ENCODE measurements at regions not wholly inside any gene's neighbourhood (a gene's known extent, or its start where the extent isn't known, plus 50 kb on each side); places are given as distances from the start of the nearest gene placed in this dataset.

GRCh38 chr20:57040924-57041323 lies 225.5 kb downstream of the BMP7 start:
- Histone ChIP-seq H3K4me1 (ENCODE audit: control insufficient read depth, insufficient read depth, low read length, poor library complexity, severe bottlenecking) (no peaks in the 10 kb centered on the region), H3K36me3 (ENCODE audit: control insufficient read depth, insufficient read depth, low read length) (no peaks in the 10 kb centered on the region), H3K27ac (ENCODE audit: insufficient read depth, low read length, poor library complexity, severe bottlenecking) (no peak overlapping the region), H3K9me3 (ENCODE audit: control insufficient read depth in 2 of 2, low read length in 2 of 2) (no peaks in the 10 kb centered on the region), H3K4me3 (ENCODE audit: low read depth, low read length) (no peak overlapping the region), H3K27me3 (ENCODE audit: control insufficient read depth, insufficient read depth, low read length) (no peaks in the 10 kb centered on the region)
- H3K4me1 Mint-ChIP-seq, result no peaks in the 10 kb centered on the region
- H3K9me3 Mint-ChIP-seq, result peaks cover 0 to 2% (median 0%) of the 10 kb centered on the region in 7 donors
- H3K36me3 Mint-ChIP-seq, result no peaks in the 10 kb centered on the region
- no peak overlapping the region for H3K27ac Mint-ChIP-seq
- no peak overlapping the region for H3K4me3 Mint-ChIP-seq
- ATAC-seq (ENCODE audit: low read depth in 2 of 2) (no peak), DNase-seq (no peak)
- peaks cover 20% of the 10 kb centered on the region for H3K27me3 Mint-ChIP-seq

- H3K4me1 ChIP-seq (ENCODE audit: control insufficient read depth, insufficient read depth, low read length, poor library complexity, severe bottlenecking), result no peaks in the 10 kb centered on the region
- H3K36me3 Mint-ChIP-seq, result no peaks in the 10 kb centered on the region
- H3K27ac ChIP-seq (ENCODE audit: insufficient read depth, low read length, poor library complexity, severe bottlenecking), result no peak overlapping the region
- H3K4me3 ChIP-seq (ENCODE audit: low read depth, low read length), result no peak overlapping the region
- H3K27me3 ChIP-seq (ENCODE audit: control insufficient read depth, insufficient read depth, low read length), result no peaks in the 10 kb centered on the region
- no peak overlapping the region for H3K27ac Mint-ChIP-seq
- ATAC-seq (ENCODE audit: low read depth in 2 of 2) (no peak), DNase-seq (no peak)
- H3K9me3 ChIP-seq (ENCODE audit: control insufficient read depth in 2 of 2, low read length in 2 of 2), result no peaks in the 10 kb centered on the region
- peaks cover 7% of the 10 kb centered on the region for H3K27me3 Mint-ChIP-seq
- H3K9me3 Mint-ChIP-seq, result no peaks in the 10 kb centered on the region
- no peaks in the 10 kb centered on the region for H3K36me3 ChIP-seq (ENCODE audit: control insufficient read depth, insufficient read depth, low read length)
- no peaks in the 10 kb centered on the region for H3K4me1 Mint-ChIP-seq
- no peak overlapping the region for H3K4me3 Mint-ChIP-seq
These were observed 223.3 kb downstream of the BMP7 start for GRCh38 chr20:57043091-57043490.

GRCh38 chr20:57043669-57044268 lies 222.7 kb downstream of the BMP7 start:
- no peak overlapping the region for H3K27ac ChIP-seq (ENCODE audit: insufficient read depth, low read length, poor library complexity, severe bottlenecking)
- Mint-ChIP-seq H3K27me3 (peaks cover 7% of the 10 kb centered on the region), H3K36me3 (no peaks in the 10 kb centered on the region), H3K9me3 (no peaks in the 10 kb centered on the region), H3K4me1 (no peaks in the 10 kb centered on the region), H3K27ac (no peak overlapping the region), H3K4me3 (no peak overlapping the region)
- DNase-seq (no peak), ATAC-seq (ENCODE audit: low read depth in 2 of 2) (no peak)
- no peaks in the 10 kb centered on the region for H3K27me3 ChIP-seq (ENCODE audit: control insufficient read depth, insufficient read depth, low read length)
- no peak overlapping the region for H3K4me3 ChIP-seq (ENCODE audit: low read depth, low read length)
- no peaks in the 10 kb centered on the region for H3K9me3 ChIP-seq (ENCODE audit: control insufficient read depth in 2 of 2, low read length in 2 of 2)
- H3K36me3 ChIP-seq (ENCODE audit: control insufficient read depth, insufficient read depth, low read length), result no peaks in the 10 kb centered on the region
- no peaks in the 10 kb centered on the region for H3K4me1 ChIP-seq (ENCODE audit: control insufficient read depth, insufficient read depth, low read length, poor library complexity, severe bottlenecking)

GRCh38 chr20:57047281-57048026 lies 219.0 kb downstream of the BMP7 start:
- Mint-ChIP-seq H3K27ac (no peak overlapping the region), H3K4me1 (no peaks in the 10 kb centered on the region)

GRCh38 chr20:57048027-57048869 lies 218.2 kb downstream of the BMP7 start:
- Histone ChIP-seq H3K4me1 (ENCODE audit: control insufficient read depth, insufficient read depth, low read length, poor library complexity, severe bottlenecking) (no peaks in the 10 kb centered on the region), H3K27ac (ENCODE audit: insufficient read depth, low read length, poor library complexity, severe bottlenecking) (no peak overlapping the region), H3K4me3 (ENCODE audit: low read depth, low read length) (no peak overlapping the region), H3K36me3 (ENCODE audit: control insufficient read depth, insufficient read depth, low read length) (no peaks in the 10 kb centered on the region), H3K27me3 (ENCODE audit: control insufficient read depth, insufficient read depth, low read length) (no peaks in the 10 kb centered on the region), H3K9me3 (ENCODE audit: control insufficient read depth in 2 of 2, low read length in 2 of 2) (no peaks in the 10 kb centered on the region)
- ATAC-seq (ENCODE audit: low read depth in 2 of 2) (no peak), DNase-seq (peak in 1 of 3 donors; percentile 5)
- Mint-ChIP-seq H3K36me3 (no peaks in the 10 kb centered on the region), H3K9me3 (peaks cover 0 to 3% (median 0%) of the 10 kb centered on the region in 7 donors), H3K27ac (no peak overlapping the region), H3K27me3 (peaks cover 12% of the 10 kb centered on the region), H3K4me3 (no peak overlapping the region), H3K4me1 (no peaks in the 10 kb centered on the region)

More at GRCh38 chr20:57047281-57048026, 219.0 kb downstream of the BMP7 start:
- H3K4me1 ChIP-seq (ENCODE audit: control insufficient read depth, insufficient read depth, low read length, poor library complexity, severe bottlenecking), result no peaks in the 10 kb centered on the region
- H3K4me3 Mint-ChIP-seq, result no peak overlapping the region
- no peak for ATAC-seq (ENCODE audit: low read depth in 2 of 2)
- H3K36me3 ChIP-seq (ENCODE audit: control insufficient read depth, insufficient read depth, low read length), result no peaks in the 10 kb centered on the region
- H3K27me3 ChIP-seq (ENCODE audit: control insufficient read depth, insufficient read depth, low read length), result no peaks in the 10 kb centered on the region
- DNase-seq, result no peak
- H3K27ac ChIP-seq (ENCODE audit: insufficient read depth, low read length, poor library complexity, severe bottlenecking), result no peak overlapping the region
- H3K27me3 Mint-ChIP-seq, result peaks cover 7% of the 10 kb centered on the region
- no peak overlapping the region for H3K4me3 ChIP-seq (ENCODE audit: low read depth, low read length)
- H3K9me3 Mint-ChIP-seq, result peaks cover 0 to 3% (median 0%) of the 10 kb centered on the region in 7 donors
- H3K36me3 Mint-ChIP-seq, result no peaks in the 10 kb centered on the region
- H3K9me3 ChIP-seq (ENCODE audit: control insufficient read depth in 2 of 2, low read length in 2 of 2), result no peaks in the 10 kb centered on the region

- Mint-ChIP-seq H3K27me3 (peaks cover 4% of the 10 kb centered on the region), H3K4me1 (no peaks in the 10 kb centered on the region), H3K9me3 (peaks cover 0 to 3% (median 0%) of the 10 kb centered on the region in 7 donors), H3K27ac (no peak overlapping the region), H3K4me3 (no peak overlapping the region), H3K36me3 (no peaks in the 10 kb centered on the region)
- Histone ChIP-seq H3K4me1 (ENCODE audit: control insufficient read depth, insufficient read depth, low read length, poor library complexity, severe bottlenecking) (no peaks in the 10 kb centered on the region), H3K27me3 (ENCODE audit: control insufficient read depth, insufficient read depth, low read length) (no peaks in the 10 kb centered on the region), H3K36me3 (ENCODE audit: control insufficient read depth, insufficient read depth, low read length) (no peaks in the 10 kb centered on the region), H3K4me3 (ENCODE audit: low read depth, low read length) (no peak overlapping the region), H3K27ac (ENCODE audit: insufficient read depth, low read length, poor library complexity, severe bottlenecking) (no peak overlapping the region), H3K9me3 (ENCODE audit: control insufficient read depth in 2 of 2, low read length in 2 of 2) (no peaks in the 10 kb centered on the region)
- DNase-seq (no peak), ATAC-seq (ENCODE audit: low read depth in 2 of 2) (no peak)
These were observed 217.1 kb downstream of the BMP7 start for GRCh38 chr20:57049296-57049695.

GRCh38 chr20:57051096-57051495 lies 215.3 kb downstream of the BMP7 start:
- Mint-ChIP-seq H3K36me3 (no peaks in the 10 kb centered on the region), H3K27me3 (peaks cover 4% of the 10 kb centered on the region), H3K4me3 (no peak overlapping the region), H3K9me3 (peaks cover 0 to 5% (median 0%) of the 10 kb centered on the region in 7 donors), H3K27ac (no peak overlapping the region), H3K4me1 (no peaks in the 10 kb centered on the region)
- ATAC-seq (ENCODE audit: low read depth in 2 of 2) (no peak), DNase-seq (no peak)
- Histone ChIP-seq H3K27me3 (ENCODE audit: control insufficient read depth, insufficient read depth, low read length) (no peaks in the 10 kb centered on the region), H3K36me3 (ENCODE audit: control insufficient read depth, insufficient read depth, low read length) (no peaks in the 10 kb centered on the region), H3K4me1 (ENCODE audit: control insufficient read depth, insufficient read depth, low read length, poor library complexity, severe bottlenecking) (no peaks in the 10 kb centered on the region), H3K4me3 (ENCODE audit: low read depth, low read length) (no peak overlapping the region), H3K27ac (ENCODE audit: insufficient read depth, low read length, poor library complexity, severe bottlenecking) (no peak overlapping the region), H3K9me3 (ENCODE audit: control insufficient read depth in 2 of 2, low read length in 2 of 2) (no peaks in the 10 kb centered on the region)
